Smooth muscle cell (in vitro differentiated cells): ENCODE measurements at regions not wholly inside any gene's neighbourhood (a gene's known extent, or its start where the extent isn't known, plus 50 kb on each side); places are given as distances from the start of the nearest gene placed in this dataset.

Source experiments
- DNase-seq: peaks from one replicate; lab custom pipeline; 2025; ENCODE audit not compliant: unreplicated experiment; lab: John Stamatoyannopoulos, UW
- H2AFZ ChIP-seq: fragments of 200-600 bp; sonication (generic); 2 replicates; pipeline ENCODE4 v1.6.0; 2016; ENCODE audit warnings: antibody characterized with exemption, low read depth, mild to moderate bottlenecking
- H3F3A ChIP-seq: fragments of 200-600 bp; sonication (generic); 2 replicates; pipeline ENCODE4 v1.6.0; 2017; ENCODE audit warnings: antibody characterized with exemption, low read depth
- H3K27ac ChIP-seq: fragments of 200-600 bp; sonication (generic); 2 replicates; pipeline ENCODE4 v1.5.1; 2016; ENCODE audit warnings: low read depth, mild to moderate bottlenecking
- H3K27me3 ChIP-seq: fragments of 200-600 bp; sonication (generic); 2 replicates; pipeline ENCODE4 v1.6.1; 2016; ENCODE audit warnings: low read depth, mild to moderate bottlenecking
- H3K36me3 ChIP-seq: fragments of 200-600 bp; sonication (generic); 2 replicates; pipeline ENCODE4 v1.5.1; 2016; ENCODE audit warnings: low read depth
- H3K4me1 ChIP-seq: fragments of 200-600 bp; sonication (generic); 2 replicates; pipeline ENCODE4 v1.5.1; 2016; ENCODE audit warnings: low read depth
- H3K4me2 ChIP-seq: fragments of 200-600 bp; sonication (generic); 2 replicates; pipeline ENCODE4 v1.6.0; 2016; ENCODE audit warnings: mild to moderate bottlenecking
- H3K4me3 ChIP-seq: fragments of 200-600 bp; sonication (generic); 2 replicates; pipeline ENCODE4 v1.5.1; 2016; ENCODE audit warnings: mild to moderate bottlenecking
- H3K79me2 ChIP-seq: fragments of 200-600 bp; sonication (generic); 2 replicates; pipeline ENCODE4 v1.6.0; 2016; ENCODE audit warnings: low read depth, mild to moderate bottlenecking
- H3K9ac ChIP-seq: fragments of 200-600 bp; sonication (generic); 2 replicates; pipeline ENCODE4 v1.6.0; 2016; ENCODE audit warnings: low read depth
- H3K9me3 ChIP-seq: fragments of 200-600 bp; sonication (generic); replicated peaks from 2 replicates; pipeline ENCODE4 v1.5.1; 2016; ENCODE audit warnings: low read depth
- H4K20me1 ChIP-seq: fragments of 200-600 bp; sonication (generic); 2 replicates; pipeline ENCODE4 v1.6.0; 2016; ENCODE audit warnings: low read depth
- CTCF ChIP-seq: fragments of 200-600 bp; sonication (generic); IDR thresholded peaks from 2 replicates; pipeline ENCODE4 v1.5.1; 2017; ENCODE audit warnings: borderline replicate concordance, mild to moderate bottlenecking, antibody characterized with exemption; ENCODE audit not compliant: insufficient read depth, poor library complexity, severe bottlenecking
- WGBS: methylation state at CpG from one replicate; pipeline ENCODE4 v1.1.7; 2016; ENCODE audit warnings: low lambda C conversion rate; 5-methylcytosine and 5-hydroxymethylcytosine counted together

GRCh38 chr6:98724537-98724936 lies 109.8 kb upstream of the POU3F2 start:
- Histone ChIP-seq H2AFZ (no peak overlapping the region), H3K36me3 (no peaks in the 10 kb centered on the region), H3K4me1 (peaks cover 8% of the 10 kb centered on the region), H3K9ac (no peak overlapping the region), H3K4me3 (no peak overlapping the region), H3K79me2 (no peaks in the 10 kb centered on the region), H3K4me2 (peak overlapping the region; percentile 11), H4K20me1 (no peaks in the 10 kb centered on the region), H3K27ac (no peak overlapping the region), H3F3A (no peaks in the 10 kb centered on the region), H3K27me3 (no peaks in the 10 kb centered on the region), H3K9me3 (no peaks in the 10 kb centered on the region)
- DNase-seq: no peak
- no peak for TF ChIP-seq CTCF

- no peak for TF ChIP-seq CTCF
- peak overlapping the region; percentile 57 for H3K27ac ChIP-seq
- no peaks in the 10 kb centered on the region for H3K27me3 ChIP-seq
- H3K9ac ChIP-seq: no peak overlapping the region
- H4K20me1 ChIP-seq: no peaks in the 10 kb centered on the region
- H3K4me3 ChIP-seq: no peak overlapping the region
- H2AFZ ChIP-seq: peak overlapping the region; percentile 23
- H3K4me2 ChIP-seq: peak overlapping the region; percentile 42
- H3K36me3 ChIP-seq: no peaks in the 10 kb centered on the region
- DNase-seq: no peak
- WGBS: 69% methylated on average over 1 of the region's 1 CpG
- no peaks in the 10 kb centered on the region for H3K9me3 ChIP-seq
- no peaks in the 10 kb centered on the region for H3F3A ChIP-seq
- H3K4me1 ChIP-seq: no peaks in the 10 kb centered on the region
- H3K79me2 ChIP-seq: no peaks in the 10 kb centered on the region
These were observed 87.1 kb upstream of the POU3F2 start for GRCh38 chr6:98747273-98747672.

DNA sequence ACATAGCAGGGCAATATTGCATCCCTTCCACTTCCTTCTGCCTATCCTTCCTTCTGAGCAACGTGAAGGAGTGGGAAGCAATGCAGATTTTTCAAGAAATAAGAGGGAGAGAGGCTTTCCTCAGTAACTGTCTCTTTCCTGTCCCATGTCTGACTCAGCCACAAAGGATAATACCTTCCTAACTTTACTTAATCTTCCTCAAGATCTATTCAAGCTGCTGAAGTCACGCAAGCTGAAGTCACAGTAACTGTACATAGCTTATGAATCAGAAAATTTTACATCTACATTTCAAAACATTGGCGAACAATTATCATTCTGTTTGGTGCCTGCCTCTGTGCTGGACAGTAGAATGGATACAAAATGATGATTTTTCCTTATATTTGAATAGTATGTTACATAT lies 86.4 kb upstream of the POU3F2 start:
- Histone ChIP-seq H3K4me3 (no peak overlapping the region), H3K9ac (no peak overlapping the region), H3K36me3 (no peaks in the 10 kb centered on the region), H3K4me2 (peak overlapping the region; percentile 42), H2AFZ (no peak overlapping the region), H4K20me1 (no peaks in the 10 kb centered on the region), H3K27ac (peak overlapping the region; percentile 57), H3F3A (no peaks in the 10 kb centered on the region), H3K79me2 (no peaks in the 10 kb centered on the region), H3K9me3 (no peaks in the 10 kb centered on the region), H3K27me3 (no peaks in the 10 kb centered on the region), H3K4me1 (no peaks in the 10 kb centered on the region)
- no peak for DNase-seq
- no peak for TF ChIP-seq CTCF
- WGBS: 39% methylated on average over 3 of the region's 3 CpGs

DNA sequence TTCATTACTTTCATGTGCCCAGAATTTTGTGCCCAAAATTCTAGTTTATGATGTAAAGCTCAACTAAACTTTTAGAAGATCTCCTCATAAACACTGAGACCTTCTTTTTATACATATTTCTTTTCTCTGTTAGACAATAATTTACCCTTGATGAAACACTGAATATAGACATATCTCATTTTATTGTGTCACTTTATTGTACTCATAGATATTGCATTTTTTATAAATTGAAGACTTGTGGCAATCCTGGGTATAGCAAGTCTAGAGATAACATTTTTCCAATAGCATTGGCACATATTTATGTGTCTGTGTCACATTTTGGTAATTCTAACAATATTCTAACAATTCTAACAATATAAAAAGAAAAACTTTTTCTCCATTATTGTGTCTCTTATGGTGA lies 74.9 kb upstream of the POU3F2 start:
- no peak overlapping the region for H3K4me2 ChIP-seq
- no peaks in the 10 kb centered on the region for H4K20me1 ChIP-seq
- H3K9ac ChIP-seq: no peak overlapping the region
- H3K27ac ChIP-seq: no peak overlapping the region
- H3K4me1 ChIP-seq: no peaks in the 10 kb centered on the region
- H3K36me3 ChIP-seq: no peaks in the 10 kb centered on the region
- no peaks in the 10 kb centered on the region for H3K27me3 ChIP-seq
- TF ChIP-seq CTCF: no peak
- H3K9me3 ChIP-seq: no peaks in the 10 kb centered on the region
- H2AFZ ChIP-seq: no peak overlapping the region
- no peaks in the 10 kb centered on the region for H3F3A ChIP-seq
- no peaks in the 10 kb centered on the region for H3K79me2 ChIP-seq
- DNase-seq: no peak
- no peak overlapping the region for H3K4me3 ChIP-seq
